CD4-positive, alpha-beta T cell treated with Interleukin-15 for 4 hours (primary cell): ENCODE measurements at regions not wholly inside any gene's neighbourhood (a gene's known extent, or its start where the extent isn't known, plus 50 kb on each side); places are given as distances from the start of the nearest gene placed in this dataset.
A peak's percentile ranks its signal among the peaks of the same experiment; 100 is the strongest.
"Not testable (repeated sequence)": the region's sequence is repeated elsewhere in the genome, so short reads cannot be mapped to it uniquely, and the experiment has no call there.

Experiments used
- DNase-seq: peaks from one replicate; pipeline ENCODE4 v3.0.0-alpha.2; 2020; ENCODE audit warnings: low spot score

- DNase-seq = peak; percentile 49
Observed at GRCh38 chr7:3094701-3095445, 51.2 kb upstream of the CARD11 start.

- no peak for DNase-seq
Observed at GRCh38 chr7:3097734-3098133, 54.1 kb upstream of the CARD11 start.

- DNase-seq = no peak
Observed at GRCh38 chr7:3102159-3102558, 58.5 kb upstream of the CARD11 start.

- DNase-seq = no peak
Observed at GRCh38 chr7:3103614-3104398, 60.1 kb upstream of the CARD11 start.

GRCh38 chr7:3105856-3106255, 62.2 kb upstream of the CARD11 start:
- DNase-seq = no peak

GRCh38 chr7:3106361-3106826, 62.7 kb upstream of the CARD11 start:
- peak; percentile 52 for DNase-seq

GRCh38 chr7:3107228-3107763, 63.6 kb upstream of the CARD11 start:
- DNase-seq = no peak

- no peak for DNase-seq
Observed at GRCh38 chr7:3107889-3108570, 64.4 kb upstream of the CARD11 start.

- no peak for DNase-seq
Observed at GRCh38 chr7:3109311-3109915, 65.7 kb upstream of the CARD11 start.

GRCh38 chr7:3112479-3113134, 68.9 kb upstream of the CARD11 start:
- DNase-seq = no peak

GRCh38 chr7:3114917-3115316, 71.2 kb upstream of the CARD11 start:
- no peak for DNase-seq

- no peak for DNase-seq
Observed at GRCh38 chr7:3117081-3117480, 73.4 kb upstream of the CARD11 start.

- no peak for DNase-seq
Observed at GRCh38 chr7:3117488-3118231, 74.0 kb upstream of the CARD11 start.

- not testable (repeated sequence) for DNase-seq
Observed at GRCh38 chr7:3119352-3119927, 75.8 kb upstream of the CARD11 start.

GRCh38 chr7:3119963-3120362, 76.3 kb upstream of the CARD11 start:
- no peak for DNase-seq

GRCh38 chr7:3120513-3120912, 76.8 kb upstream of the CARD11 start:
- DNase-seq = peak; percentile 43

- DNase-seq = no peak
Observed at GRCh38 chr7:3128857-3129490, 85.3 kb upstream of the CARD11 start.

- no peak for DNase-seq
Observed at GRCh38 chr7:3133811-3134385, 90.2 kb upstream of the CARD11 start.

- DNase-seq = no peak
Observed at GRCh38 chr7:3134745-3135144, 91.1 kb upstream of the CARD11 start.

GRCh38 chr7:3135626-3136025, 92.0 kb upstream of the CARD11 start:
- DNase-seq = no peak
